Left ventricle myocardium inferior (tissue), 1 donor: ENCODE measurements at regions not wholly inside any gene's neighbourhood (a gene's known extent, or its start where the extent isn't known, plus 50 kb on each side); places are given as distances from the start of the nearest gene placed in this dataset.

ENCODE experiments used
- DNase-seq: peaks from one replicate; pipeline ENCODE4 v3.0.0-alpha.2; 2020
- H3K27ac ChIP-seq: fragments of 200-600 bp; replicated peaks from 2 replicates; pipeline ENCODE4 v1.8.0; 2021
- H3K27me3 ChIP-seq: fragments of 200-600 bp; 2 replicates; pipeline ENCODE4 v1.8.0; 2021; ENCODE audit warnings: low read depth
- H3K36me3 ChIP-seq: fragments of 200-600 bp; 2 replicates; pipeline ENCODE4 v1.8.0; 2021
- H3K4me1 ChIP-seq: fragments of 200-600 bp; 2 replicates; pipeline ENCODE4 v1.8.0; 2021
- H3K4me3 ChIP-seq: fragments of 200-600 bp; 2 replicates; pipeline ENCODE4 v1.8.0; 2021; ENCODE audit warnings: mild to moderate bottlenecking, moderate library complexity
- H3K9me3 ChIP-seq: fragments of 200-600 bp; replicated peaks from 2 replicates; pipeline ENCODE4 v1.8.0; 2021
- intact Hi-C: fragments of 100-400 bp; cut with micrococcal nuclease; formaldehyde crosslinking; loops from one replicate; pipeline ENCODE4 v1.11.0; 2022
- TF ChIP-seq, protein P1 (sequence below): fragments of 200-600 bp; IDR thresholded peaks from 2 replicates; pipeline ENCODE4 v1.8.0; 2021; ENCODE audit warnings: antibody characterized with exemption, mild to moderate bottlenecking, borderline replicate concordance
- donor health status: DM: no; HTN: yes; CAD: no; lungs with severe emphysema.

- Histone ChIP-seq H3K4me1 (no peaks in the 10 kb centered on the region), H3K9me3 (no peaks in the 10 kb centered on the region), H3K27ac (no peak overlapping the region), H3K4me3 (no peak overlapping the region), H3K27me3 (peaks cover 91% of the 10 kb centered on the region), H3K36me3 (no peaks in the 10 kb centered on the region)
- TF ChIP-seq, protein P1, sequence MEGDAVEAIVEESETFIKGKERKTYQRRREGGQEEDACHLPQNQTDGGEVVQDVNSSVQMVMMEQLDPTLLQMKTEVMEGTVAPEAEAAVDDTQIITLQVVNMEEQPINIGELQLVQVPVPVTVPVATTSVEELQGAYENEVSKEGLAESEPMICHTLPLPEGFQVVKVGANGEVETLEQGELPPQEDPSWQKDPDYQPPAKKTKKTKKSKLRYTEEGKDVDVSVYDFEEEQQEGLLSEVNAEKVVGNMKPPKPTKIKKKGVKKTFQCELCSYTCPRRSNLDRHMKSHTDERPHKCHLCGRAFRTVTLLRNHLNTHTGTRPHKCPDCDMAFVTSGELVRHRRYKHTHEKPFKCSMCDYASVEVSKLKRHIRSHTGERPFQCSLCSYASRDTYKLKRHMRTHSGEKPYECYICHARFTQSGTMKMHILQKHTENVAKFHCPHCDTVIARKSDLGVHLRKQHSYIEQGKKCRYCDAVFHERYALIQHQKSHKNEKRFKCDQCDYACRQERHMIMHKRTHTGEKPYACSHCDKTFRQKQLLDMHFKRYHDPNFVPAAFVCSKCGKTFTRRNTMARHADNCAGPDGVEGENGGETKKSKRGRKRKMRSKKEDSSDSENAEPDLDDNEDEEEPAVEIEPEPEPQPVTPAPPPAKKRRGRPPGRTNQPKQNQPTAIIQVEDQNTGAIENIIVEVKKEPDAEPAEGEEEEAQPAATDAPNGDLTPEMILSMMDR: no peak
- DNase-seq: no peak
- intact Hi-C loops: no loop called here
These were observed 498.5 kb upstream of the ZFHX3 start for GRCh38 chr16:73546341-73546845.

DNA sequence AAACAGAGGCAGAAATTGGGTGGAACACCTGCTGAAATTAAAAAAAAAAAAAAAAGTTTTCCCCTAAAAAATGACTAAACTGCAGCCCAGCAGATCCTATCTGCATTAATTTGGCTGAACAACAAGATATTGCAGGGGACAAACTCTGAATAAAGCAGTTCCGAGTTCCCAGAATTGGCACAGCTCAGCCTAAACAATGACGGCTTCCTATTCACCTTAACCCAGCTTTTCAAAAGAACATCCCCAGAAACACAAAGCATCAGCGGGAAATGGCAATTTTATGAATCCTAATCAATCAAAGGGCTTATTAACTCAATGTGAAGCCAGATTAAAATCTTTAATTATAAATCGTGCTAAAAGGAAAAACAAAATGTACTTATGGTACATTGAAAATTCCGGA, 497.8 kb upstream of the ZFHX3 start:
- intact Hi-C loops: no loop called here
- Histone ChIP-seq H3K27ac (no peak overlapping the region), H3K36me3 (no peaks in the 10 kb centered on the region), H3K9me3 (no peaks in the 10 kb centered on the region), H3K4me3 (no peak overlapping the region), H3K27me3 (peaks cover 85% of the 10 kb centered on the region), H3K4me1 (no peaks in the 10 kb centered on the region)
- DNase-seq: no peak
- TF ChIP-seq, protein P1: no peak

GRCh38 chr16:73545290-73545689, 497.4 kb upstream of the ZFHX3 start:
- TF ChIP-seq, protein P1: no peak
- DNase-seq: no peak
- no peaks in the 10 kb centered on the region for H3K9me3 ChIP-seq
- peaks cover 80% of the 10 kb centered on the region for H3K27me3 ChIP-seq
- H3K4me3 ChIP-seq: no peak overlapping the region
- intact Hi-C loops: no loop called here
- H3K4me1 ChIP-seq: no peaks in the 10 kb centered on the region
- no peaks in the 10 kb centered on the region for H3K36me3 ChIP-seq
- no peak overlapping the region for H3K27ac ChIP-seq

DNA sequence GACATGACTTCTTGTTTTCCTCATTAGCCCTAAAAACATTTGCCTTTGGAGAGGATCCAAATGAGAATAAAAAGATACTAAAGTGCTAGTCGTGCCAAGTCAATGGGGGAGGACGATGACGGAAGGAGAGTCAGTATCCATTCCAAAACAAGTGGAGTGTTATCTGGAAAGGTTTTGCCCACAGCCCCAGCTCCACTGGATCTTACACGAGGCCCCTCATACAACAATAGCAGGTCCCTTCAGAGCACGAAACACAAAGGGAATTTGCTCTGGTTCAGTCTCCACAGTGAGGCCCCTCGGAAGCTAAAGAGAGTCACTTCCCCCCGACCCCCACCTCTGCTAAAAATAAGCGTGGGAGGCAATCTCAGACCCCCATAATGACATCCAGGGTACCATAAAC, 496.9 kb upstream of the ZFHX3 start:
- peaks cover 75% of the 10 kb centered on the region for H3K27me3 ChIP-seq
- TF ChIP-seq, protein P1: no peak
- H3K4me1 ChIP-seq: no peaks in the 10 kb centered on the region
- H3K9me3 ChIP-seq: no peaks in the 10 kb centered on the region
- intact Hi-C loops: no loop called here
- DNase-seq: no peak
- no peak overlapping the region for H3K4me3 ChIP-seq
- no peak overlapping the region for H3K27ac ChIP-seq
- no peaks in the 10 kb centered on the region for H3K36me3 ChIP-seq

DNA sequence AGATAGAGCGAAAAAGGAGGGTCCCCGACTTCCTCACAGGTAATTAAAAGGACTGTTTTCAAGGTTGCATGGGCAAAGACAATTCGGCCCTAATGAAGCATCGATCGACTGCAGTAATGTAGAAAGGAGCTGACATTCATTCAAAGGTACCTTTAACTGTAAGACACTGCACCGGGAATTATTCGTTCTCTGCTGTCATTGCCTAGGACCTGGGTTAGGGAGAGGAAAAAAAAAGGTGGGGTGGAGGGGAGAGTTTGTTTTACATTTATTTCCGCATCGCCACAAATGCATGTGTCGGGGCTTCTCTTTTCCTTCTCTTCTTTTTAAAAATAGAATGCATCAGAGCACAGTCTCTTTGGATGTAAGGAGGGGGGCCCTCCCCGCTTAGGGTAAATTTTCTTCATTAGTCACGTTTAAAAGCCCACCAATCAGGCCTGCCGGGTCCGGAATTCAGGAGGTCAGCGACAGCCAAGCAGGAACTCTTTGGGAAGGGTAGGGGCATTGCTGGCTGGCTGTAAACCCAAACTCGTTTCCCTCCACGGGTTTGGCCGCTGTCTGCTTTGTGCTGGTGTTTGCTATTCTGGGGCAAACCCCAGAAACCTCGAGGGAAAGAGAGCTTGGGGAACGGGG, 496.2 kb upstream of the ZFHX3 start:
- TF ChIP-seq, protein P1: no peak
- H3K4me1 ChIP-seq: no peaks in the 10 kb centered on the region
- H3K27ac ChIP-seq: no peak overlapping the region
- intact Hi-C loops: no loop called here
- DNase-seq: no peak
- H3K4me3 ChIP-seq: no peak overlapping the region
- H3K9me3 ChIP-seq: no peaks in the 10 kb centered on the region
- no peaks in the 10 kb centered on the region for H3K36me3 ChIP-seq
- H3K27me3 ChIP-seq: peaks cover 69% of the 10 kb centered on the region
